ENCODE measurements at regions not wholly inside any gene's neighbourhood (a gene's known extent, or its start where the extent isn't known, plus 50 kb on each side); places are given as distances from the start of the nearest gene placed in this dataset.
A peak's percentile ranks its signal among the peaks of the same experiment; 100 is the strongest.

- no peaks in the 10 kb centered on the region for H3K4me1 ChIP-seq (ENCODE audit: insufficient read depth, low read length)
- no peaks in the 10 kb centered on the region for H3K9me3 ChIP-seq (ENCODE audit: control insufficient read depth in 1 of 2, low read length in 2 of 2)
- H3K4me3 ChIP-seq (ENCODE audit: low read length in 2 of 2): no peak overlapping the region
- POLR2A ChIA-PET (ENCODE audit: partially characterized antibody): no interaction called here
- Mint-ChIP-seq H3K36me3 (no peaks in the 10 kb centered on the region), H3K9me3 (peaks cover 0 to 2% (median 0%) of the 10 kb centered on the region in 8 donors), H3K4me1 (no peaks in the 10 kb centered on the region), H3K4me3 (no peak overlapping the region), H3K27ac (no peak overlapping the region), H3K27me3 (no peaks in the 10 kb centered on the region)
- H3K27ac ChIP-seq (ENCODE audit: low read depth, low read length): no peak overlapping the region
- no peaks in the 10 kb centered on the region for H3K27me3 ChIP-seq (ENCODE audit: insufficient read depth, low read length)
- no peaks in the 10 kb centered on the region for H3K36me3 ChIP-seq (ENCODE audit: insufficient read depth, low read length)
- intact Hi-C loops (cut with micrococcal nuclease): no loop called here
- no peak for DNase-seq
- CTCF ChIA-PET (ENCODE audit: partially characterized antibody): no interaction called here
These were observed 340.6 kb downstream of the SPRY1 start for GRCh38 chr4:123737156-123737555.

GRCh38 chr4:123739806-123740205, 343.2 kb downstream of the SPRY1 start:
- Histone ChIP-seq H3K27ac (ENCODE audit: low read depth, low read length) (no peak overlapping the region), H3K4me3 (ENCODE audit: low read length in 2 of 2) (no peak overlapping the region), H3K4me1 (ENCODE audit: insufficient read depth, low read length) (no peaks in the 10 kb centered on the region), H3K27me3 (ENCODE audit: insufficient read depth, low read length) (no peaks in the 10 kb centered on the region), H3K9me3 (ENCODE audit: control insufficient read depth in 1 of 2, low read length in 2 of 2) (no peaks in the 10 kb centered on the region), H3K36me3 (ENCODE audit: insufficient read depth, low read length) (no peaks in the 10 kb centered on the region)
- Mint-ChIP-seq H3K36me3 (no peaks in the 10 kb centered on the region), H3K27ac (no peak overlapping the region), H3K4me3 (no peak overlapping the region), H3K9me3 (peaks cover 0 to 2% (median 0%) of the 10 kb centered on the region in 8 donors), H3K4me1 (no peaks in the 10 kb centered on the region), H3K27me3 (no peaks in the 10 kb centered on the region)
- CTCF ChIA-PET (ENCODE audit: partially characterized antibody): no interaction called here
- DNase-seq: no peak
- intact Hi-C loops (cut with micrococcal nuclease): no loop called here
- POLR2A ChIA-PET (ENCODE audit: partially characterized antibody): no interaction called here

GRCh38 chr4:123740236-123740635, 343.6 kb downstream of the SPRY1 start:
- Mint-ChIP-seq H3K9me3 (peaks cover 0 to 2% (median 0%) of the 10 kb centered on the region in 8 donors), H3K27ac (peak overlapping the region in 1 of 7 donors; percentile 44), H3K4me1 (no peaks in the 10 kb centered on the region), H3K4me3 (no peak overlapping the region), H3K27me3 (peaks cover 0 to 2% of the 10 kb centered on the region in 2 donors), H3K36me3 (no peaks in the 10 kb centered on the region)
- DNase-seq: no peak
- ChIA-PET POLR2A (ENCODE audit: partially characterized antibody) (no interaction called here), CTCF (ENCODE audit: partially characterized antibody) (no interaction called here)
- H3K27me3 ChIP-seq (ENCODE audit: insufficient read depth, low read length): no peaks in the 10 kb centered on the region
- no peaks in the 10 kb centered on the region for H3K36me3 ChIP-seq (ENCODE audit: insufficient read depth, low read length)
- no peaks in the 10 kb centered on the region for H3K4me1 ChIP-seq (ENCODE audit: insufficient read depth, low read length)
- intact Hi-C loops (cut with micrococcal nuclease): no loop called here
- H3K27ac ChIP-seq (ENCODE audit: low read depth, low read length): no peak overlapping the region
- no peak overlapping the region for H3K4me3 ChIP-seq (ENCODE audit: low read length in 2 of 2)
- H3K9me3 ChIP-seq (ENCODE audit: control insufficient read depth in 1 of 2, low read length in 2 of 2): no peaks in the 10 kb centered on the region

GRCh38 chr4:123741906-123742305, 345.3 kb downstream of the SPRY1 start:
- H3K4me1 ChIP-seq (ENCODE audit: insufficient read depth, low read length): no peaks in the 10 kb centered on the region
- H3K36me3 ChIP-seq (ENCODE audit: insufficient read depth, low read length): no peaks in the 10 kb centered on the region
- no peaks in the 10 kb centered on the region for H3K27me3 ChIP-seq (ENCODE audit: insufficient read depth, low read length)
- no peak overlapping the region for H3K27ac ChIP-seq (ENCODE audit: low read depth, low read length)
- DNase-seq: no peak
- Mint-ChIP-seq H3K4me1 (no peaks in the 10 kb centered on the region), H3K36me3 (no peaks in the 10 kb centered on the region), H3K27ac (no peak overlapping the region), H3K9me3 (no peaks in the 10 kb centered on the region), H3K4me3 (no peak overlapping the region), H3K27me3 (peaks cover 0 to 4% of the 10 kb centered on the region in 2 donors)
- POLR2A ChIA-PET (ENCODE audit: partially characterized antibody): no interaction called here
- no peaks in the 10 kb centered on the region for H3K9me3 ChIP-seq (ENCODE audit: control insufficient read depth in 1 of 2, low read length in 2 of 2)
- intact Hi-C loops (cut with micrococcal nuclease): no loop called here
- CTCF ChIA-PET (ENCODE audit: partially characterized antibody): no interaction called here
- no peak overlapping the region for H3K4me3 ChIP-seq (ENCODE audit: low read length in 2 of 2)

- Histone ChIP-seq H3K36me3 (ENCODE audit: insufficient read depth, low read length) (no peaks in the 10 kb centered on the region), H3K27ac (ENCODE audit: low read depth, low read length) (no peak overlapping the region), H3K9me3 (ENCODE audit: control insufficient read depth in 1 of 2, low read length in 2 of 2) (no peaks in the 10 kb centered on the region), H3K27me3 (ENCODE audit: insufficient read depth, low read length) (no peaks in the 10 kb centered on the region), H3K4me1 (ENCODE audit: insufficient read depth, low read length) (no peaks in the 10 kb centered on the region), H3K4me3 (ENCODE audit: low read length in 2 of 2) (no peak overlapping the region)
- no peak overlapping the region for H3K4me3 Mint-ChIP-seq
- H3K9me3 Mint-ChIP-seq: no peaks in the 10 kb centered on the region
- H3K27me3 Mint-ChIP-seq: peaks cover 0 to 4% of the 10 kb centered on the region in 2 donors
- POLR2A ChIA-PET (ENCODE audit: partially characterized antibody): no interaction called here
- no peaks in the 10 kb centered on the region for H3K4me1 Mint-ChIP-seq
- CTCF ChIA-PET (ENCODE audit: partially characterized antibody): no interaction called here
- intact Hi-C loops (cut with micrococcal nuclease): no loop called here
- no peak for DNase-seq
- H3K36me3 Mint-ChIP-seq: no peaks in the 10 kb centered on the region
- no peak overlapping the region for H3K27ac Mint-ChIP-seq
These were observed 347.3 kb downstream of the SPRY1 start for GRCh38 chr4:123743848-123744247.

- no peak overlapping the region for H3K27ac ChIP-seq (ENCODE audit: low read depth, low read length)
- Mint-ChIP-seq H3K4me3 (peak overlapping the region in 1 of 8 donors; percentile 18), H3K9me3 (no peaks in the 10 kb centered on the region), H3K27ac (no peak overlapping the region), H3K27me3 (peaks cover 0 to 4% of the 10 kb centered on the region in 2 donors), H3K4me1 (no peaks in the 10 kb centered on the region), H3K36me3 (no peaks in the 10 kb centered on the region)
- no peak for DNase-seq
- no peaks in the 10 kb centered on the region for H3K36me3 ChIP-seq (ENCODE audit: insufficient read depth, low read length)
- H3K27me3 ChIP-seq (ENCODE audit: insufficient read depth, low read length): no peaks in the 10 kb centered on the region
- ChIA-PET CTCF (ENCODE audit: partially characterized antibody) (no interaction called here), POLR2A (ENCODE audit: partially characterized antibody) (no interaction called here)
- H3K4me3 ChIP-seq (ENCODE audit: low read length in 2 of 2): no peak overlapping the region
- no peaks in the 10 kb centered on the region for H3K9me3 ChIP-seq (ENCODE audit: control insufficient read depth in 1 of 2, low read length in 2 of 2)
- no peaks in the 10 kb centered on the region for H3K4me1 ChIP-seq (ENCODE audit: insufficient read depth, low read length)
- intact Hi-C loops (cut with micrococcal nuclease): no loop called here
These were observed 348.2 kb downstream of the SPRY1 start for GRCh38 chr4:123744664-123745290.

GRCh38 chr4:123747016-123747415, 350.4 kb downstream of the SPRY1 start:
- Histone ChIP-seq H3K36me3 (ENCODE audit: insufficient read depth, low read length) (no peaks in the 10 kb centered on the region), H3K4me3 (ENCODE audit: low read length in 2 of 2) (no peak overlapping the region), H3K9me3 (ENCODE audit: control insufficient read depth in 1 of 2, low read length in 2 of 2) (no peaks in the 10 kb centered on the region), H3K27me3 (ENCODE audit: insufficient read depth, low read length) (no peaks in the 10 kb centered on the region), H3K4me1 (ENCODE audit: insufficient read depth, low read length) (no peaks in the 10 kb centered on the region), H3K27ac (ENCODE audit: low read depth, low read length) (no peak overlapping the region)
- intact Hi-C loops (cut with micrococcal nuclease): no loop called here
- Mint-ChIP-seq H3K36me3 (no peaks in the 10 kb centered on the region), H3K4me3 (no peak overlapping the region), H3K27ac (no peak overlapping the region), H3K27me3 (peaks cover 1 to 4% of the 10 kb centered on the region in 2 donors), H3K4me1 (no peaks in the 10 kb centered on the region), H3K9me3 (peaks cover 0 to 2% (median 0%) of the 10 kb centered on the region in 8 donors)
- POLR2A ChIA-PET (ENCODE audit: partially characterized antibody): interaction anchor here (0.6 kb wide), 1 partner anchor 245 kb away, joined by 3 read pairs; no protein-coding TSS in a partner anchor
- CTCF ChIA-PET (ENCODE audit: partially characterized antibody): no interaction called here
- no peak for DNase-seq

- Mint-ChIP-seq H3K9me3 (peaks cover 0 to 2% (median 0%) of the 10 kb centered on the region in 8 donors), H3K36me3 (no peaks in the 10 kb centered on the region), H3K27me3 (peaks cover 1 to 4% of the 10 kb centered on the region in 2 donors), H3K27ac (no peak overlapping the region), H3K4me3 (no peak overlapping the region), H3K4me1 (no peaks in the 10 kb centered on the region)
- POLR2A ChIA-PET (ENCODE audit: partially characterized antibody): no interaction called here
- H3K27ac ChIP-seq (ENCODE audit: low read depth, low read length): no peak overlapping the region
- H3K9me3 ChIP-seq (ENCODE audit: control insufficient read depth in 1 of 2, low read length in 2 of 2): no peaks in the 10 kb centered on the region
- no peaks in the 10 kb centered on the region for H3K4me1 ChIP-seq (ENCODE audit: insufficient read depth, low read length)
- no peaks in the 10 kb centered on the region for H3K27me3 ChIP-seq (ENCODE audit: insufficient read depth, low read length)
- intact Hi-C loops (cut with micrococcal nuclease): no loop called here
- H3K36me3 ChIP-seq (ENCODE audit: insufficient read depth, low read length): no peaks in the 10 kb centered on the region
- CTCF ChIA-PET (ENCODE audit: partially characterized antibody): no interaction called here
- no peak overlapping the region for H3K4me3 ChIP-seq (ENCODE audit: low read length in 2 of 2)
- DNase-seq: no peak
These were observed 352.2 kb downstream of the SPRY1 start for GRCh38 chr4:123748806-123749205.
